ENCODE measurements at regions not wholly inside any gene's neighbourhood (a gene's known extent, or its start where the extent isn't known, plus 50 kb on each side); places are given as distances from the start of the nearest gene placed in this dataset.

- H3K36me3 ChIP-seq (ENCODE audit: insufficient read depth, low read length): no peaks in the 10 kb centered on the region
- no peaks in the 10 kb centered on the region for H3K9me2 ChIP-seq (replicated peaks; ENCODE audit: insufficient read depth, low read length)
- no peaks in the 10 kb centered on the region for H3K4me1 ChIP-seq (ENCODE audit: low read length)
- H3K4me3 ChIP-seq (ENCODE audit: low read length): no peak overlapping the region
- H3K9me3 ChIP-seq (ENCODE audit: low read length): no peaks in the 10 kb centered on the region
- H3K27me3 ChIP-seq (ENCODE audit: low read length): no peaks in the 10 kb centered on the region
- no peaks in the 10 kb centered on the region for H4K20me1 ChIP-seq (ENCODE audit: insufficient read depth, low read depth, low read length)
- H2AFZ ChIP-seq (ENCODE audit: low read length): no peak overlapping the region
- H3K27ac ChIP-seq (ENCODE audit: low read length): no peak overlapping the region
- no peak for DNase-seq
- H3K79me2 ChIP-seq (ENCODE audit: low read length): no peaks in the 10 kb centered on the region
- no peak overlapping the region for H3K4me2 ChIP-seq (ENCODE audit: low read depth, low read length, poor library complexity, severe bottlenecking)
- no peak overlapping the region for H3K9ac ChIP-seq (ENCODE audit: low read length)
Observed at GRCh38 chr6:100247123-100247522, 217.6 kb downstream of the SIM1 start.

- H2AFZ ChIP-seq (ENCODE audit: low read length): no peak overlapping the region
- no peaks in the 10 kb centered on the region for H4K20me1 ChIP-seq (ENCODE audit: insufficient read depth, low read depth, low read length)
- no peak overlapping the region for H3K9ac ChIP-seq (ENCODE audit: low read length)
Observed at GRCh38 chr6:100246206-100246605, 218.5 kb downstream of the SIM1 start.

GRCh38 chr6:100240798-100241197 is 223.9 kb downstream of the SIM1 start:
- Histone ChIP-seq H3K4me3 (ENCODE audit: low read length) (no peak overlapping the region), H3K36me3 (ENCODE audit: insufficient read depth, low read length) (no peaks in the 10 kb centered on the region), H3K27ac (ENCODE audit: low read length) (no peak overlapping the region), H3K4me2 (ENCODE audit: low read depth, low read length, poor library complexity, severe bottlenecking) (no peak overlapping the region), H3K27me3 (ENCODE audit: low read length) (no peaks in the 10 kb centered on the region), H3K9me3 (ENCODE audit: low read length) (no peaks in the 10 kb centered on the region), H2AFZ (ENCODE audit: low read length) (no peak overlapping the region), H3K4me1 (ENCODE audit: low read length) (no peaks in the 10 kb centered on the region), H3K79me2 (ENCODE audit: low read length) (no peaks in the 10 kb centered on the region), H4K20me1 (ENCODE audit: insufficient read depth, low read depth, low read length) (no peaks in the 10 kb centered on the region), H3K9me2 (replicated peaks; ENCODE audit: insufficient read depth, low read length) (no peaks in the 10 kb centered on the region), H3K9ac (ENCODE audit: low read length) (no peak overlapping the region)
- no peak for DNase-seq

More at GRCh38 chr6:100246206-100246605, 218.5 kb downstream of the SIM1 start:
- no peaks in the 10 kb centered on the region for H3K9me2 ChIP-seq (replicated peaks; ENCODE audit: insufficient read depth, low read length)
- no peaks in the 10 kb centered on the region for H3K79me2 ChIP-seq (ENCODE audit: low read length)
- H3K4me2 ChIP-seq (ENCODE audit: low read depth, low read length, poor library complexity, severe bottlenecking): no peak overlapping the region
- no peak for DNase-seq
- H3K36me3 ChIP-seq (ENCODE audit: insufficient read depth, low read length): no peaks in the 10 kb centered on the region
- no peaks in the 10 kb centered on the region for H3K27me3 ChIP-seq (ENCODE audit: low read length)
- H3K4me3 ChIP-seq (ENCODE audit: low read length): no peak overlapping the region
- no peaks in the 10 kb centered on the region for H3K4me1 ChIP-seq (ENCODE audit: low read length)
- no peak overlapping the region for H3K27ac ChIP-seq (ENCODE audit: low read length)
- H3K9me3 ChIP-seq (ENCODE audit: low read length): no peaks in the 10 kb centered on the region

GRCh38 chr6:100237821-100238220 is 226.9 kb downstream of the SIM1 start:
- no peak overlapping the region for H3K9ac ChIP-seq (ENCODE audit: low read length)
- H4K20me1 ChIP-seq (ENCODE audit: insufficient read depth, low read depth, low read length): no peaks in the 10 kb centered on the region
- H3K4me2 ChIP-seq (ENCODE audit: low read depth, low read length, poor library complexity, severe bottlenecking): no peak overlapping the region
- no peak overlapping the region for H3K4me3 ChIP-seq (ENCODE audit: low read length)
- no peaks in the 10 kb centered on the region for H3K4me1 ChIP-seq (ENCODE audit: low read length)
- H2AFZ ChIP-seq (ENCODE audit: low read length): no peak overlapping the region
- no peaks in the 10 kb centered on the region for H3K36me3 ChIP-seq (ENCODE audit: insufficient read depth, low read length)
- no peaks in the 10 kb centered on the region for H3K27me3 ChIP-seq (ENCODE audit: low read length)
- no peaks in the 10 kb centered on the region for H3K79me2 ChIP-seq (ENCODE audit: low read length)
- H3K9me3 ChIP-seq (ENCODE audit: low read length): no peaks in the 10 kb centered on the region
- no peak for DNase-seq
- H3K9me2 ChIP-seq (replicated peaks; ENCODE audit: insufficient read depth, low read length): no peaks in the 10 kb centered on the region
- no peak overlapping the region for H3K27ac ChIP-seq (ENCODE audit: low read length)

- H3K4me2 ChIP-seq (ENCODE audit: low read depth, low read length, poor library complexity, severe bottlenecking): no peak overlapping the region
- no peaks in the 10 kb centered on the region for H3K9me3 ChIP-seq (ENCODE audit: low read length)
- no peak overlapping the region for H3K9ac ChIP-seq (ENCODE audit: low read length)
- H2AFZ ChIP-seq (ENCODE audit: low read length): no peak overlapping the region
- no peaks in the 10 kb centered on the region for H4K20me1 ChIP-seq (ENCODE audit: insufficient read depth, low read depth, low read length)
- H3K4me1 ChIP-seq (ENCODE audit: low read length): no peaks in the 10 kb centered on the region
- DNase-seq: no peak
- H3K27me3 ChIP-seq (ENCODE audit: low read length): no peaks in the 10 kb centered on the region
- no peaks in the 10 kb centered on the region for H3K36me3 ChIP-seq (ENCODE audit: insufficient read depth, low read length)
- no peaks in the 10 kb centered on the region for H3K9me2 ChIP-seq (replicated peaks; ENCODE audit: insufficient read depth, low read length)
- no peak overlapping the region for H3K4me3 ChIP-seq (ENCODE audit: low read length)
- no peaks in the 10 kb centered on the region for H3K79me2 ChIP-seq (ENCODE audit: low read length)
- no peak overlapping the region for H3K27ac ChIP-seq (ENCODE audit: low read length)
Observed at GRCh38 chr6:100236389-100236788, 228.3 kb downstream of the SIM1 start.

GRCh38 chr6:100235631-100236030 is 229.1 kb downstream of the SIM1 start:
- no peaks in the 10 kb centered on the region for H3K36me3 ChIP-seq (ENCODE audit: insufficient read depth, low read length)
- no peaks in the 10 kb centered on the region for H3K9me3 ChIP-seq (ENCODE audit: low read length)
- no peaks in the 10 kb centered on the region for H3K9me2 ChIP-seq (replicated peaks; ENCODE audit: insufficient read depth, low read length)
- H3K4me1 ChIP-seq (ENCODE audit: low read length): no peaks in the 10 kb centered on the region
- no peak overlapping the region for H3K27ac ChIP-seq (ENCODE audit: low read length)
- H2AFZ ChIP-seq (ENCODE audit: low read length): no peak overlapping the region
- no peak overlapping the region for H3K4me2 ChIP-seq (ENCODE audit: low read depth, low read length, poor library complexity, severe bottlenecking)
- H3K9ac ChIP-seq (ENCODE audit: low read length): no peak overlapping the region
- no peaks in the 10 kb centered on the region for H3K79me2 ChIP-seq (ENCODE audit: low read length)
- H3K4me3 ChIP-seq (ENCODE audit: low read length): no peak overlapping the region
- DNase-seq: no peak
- H3K27me3 ChIP-seq (ENCODE audit: low read length): no peaks in the 10 kb centered on the region
- H4K20me1 ChIP-seq (ENCODE audit: insufficient read depth, low read depth, low read length): no peaks in the 10 kb centered on the region

- Histone ChIP-seq H4K20me1 (ENCODE audit: insufficient read depth, low read depth, low read length) (no peaks in the 10 kb centered on the region), H3K27me3 (ENCODE audit: low read length) (no peaks in the 10 kb centered on the region), H3K4me2 (ENCODE audit: low read depth, low read length, poor library complexity, severe bottlenecking) (no peak overlapping the region), H3K27ac (ENCODE audit: low read length) (no peak overlapping the region), H3K4me1 (ENCODE audit: low read length) (no peaks in the 10 kb centered on the region), H3K36me3 (ENCODE audit: insufficient read depth, low read length) (no peaks in the 10 kb centered on the region), H3K4me3 (ENCODE audit: low read length) (no peak overlapping the region), H3K9me2 (replicated peaks; ENCODE audit: insufficient read depth, low read length) (no peaks in the 10 kb centered on the region), H3K9me3 (ENCODE audit: low read length) (no peaks in the 10 kb centered on the region), H2AFZ (ENCODE audit: low read length) (no peak overlapping the region), H3K9ac (ENCODE audit: low read length) (no peak overlapping the region), H3K79me2 (ENCODE audit: low read length) (no peaks in the 10 kb centered on the region)
- no peak for DNase-seq
Observed at GRCh38 chr6:100234625-100235024, 230.1 kb downstream of the SIM1 start.

GRCh38 chr6:100232781-100233573 is 231.7 kb downstream of the SIM1 start:
- no peaks in the 10 kb centered on the region for H3K9me3 ChIP-seq (ENCODE audit: low read length)
- H2AFZ ChIP-seq (ENCODE audit: low read length): no peak overlapping the region
- no peak overlapping the region for H3K9ac ChIP-seq (ENCODE audit: low read length)
- H3K79me2 ChIP-seq (ENCODE audit: low read length): no peaks in the 10 kb centered on the region
- H3K4me2 ChIP-seq (ENCODE audit: low read depth, low read length, poor library complexity, severe bottlenecking): no peak overlapping the region
- H3K9me2 ChIP-seq (replicated peaks; ENCODE audit: insufficient read depth, low read length): no peaks in the 10 kb centered on the region
- H3K4me1 ChIP-seq (ENCODE audit: low read length): peaks cover 10% of the 10 kb centered on the region
- no peak overlapping the region for H3K27ac ChIP-seq (ENCODE audit: low read length)
- H3K4me3 ChIP-seq (ENCODE audit: low read length): no peak overlapping the region
- no peaks in the 10 kb centered on the region for H4K20me1 ChIP-seq (ENCODE audit: insufficient read depth, low read depth, low read length)
- no peak for DNase-seq
- H3K36me3 ChIP-seq (ENCODE audit: insufficient read depth, low read length): no peaks in the 10 kb centered on the region
- H3K27me3 ChIP-seq (ENCODE audit: low read length): no peaks in the 10 kb centered on the region

All from Karpas-422 (cell line).